ENCODE measurements at regions not wholly inside any gene's neighbourhood (a gene's known extent, or its start where the extent isn't known, plus 50 kb on each side); places are given as distances from the start of the nearest gene placed in this dataset.

GRCh38 chr2:52880872-52881271, 886.7 kb upstream of the CHAC2 start:
- no peaks in the 10 kb centered on the region for H3K4me1 ChIP-seq
- H3K36me3 ChIP-seq (ENCODE audit: insufficient read depth in 1 of 2, low read depth in 1 of 2) = no peaks in the 10 kb centered on the region
- ATAC-seq (no peak), DNase-seq (no peak)
- WGBS, 3 donors = 42 to 47% (median 45%) methylated on average over 3 of the region's 3 CpGs
- H3K27ac ChIP-seq = no peak overlapping the region
- TF ChIP-seq, protein P1, sequence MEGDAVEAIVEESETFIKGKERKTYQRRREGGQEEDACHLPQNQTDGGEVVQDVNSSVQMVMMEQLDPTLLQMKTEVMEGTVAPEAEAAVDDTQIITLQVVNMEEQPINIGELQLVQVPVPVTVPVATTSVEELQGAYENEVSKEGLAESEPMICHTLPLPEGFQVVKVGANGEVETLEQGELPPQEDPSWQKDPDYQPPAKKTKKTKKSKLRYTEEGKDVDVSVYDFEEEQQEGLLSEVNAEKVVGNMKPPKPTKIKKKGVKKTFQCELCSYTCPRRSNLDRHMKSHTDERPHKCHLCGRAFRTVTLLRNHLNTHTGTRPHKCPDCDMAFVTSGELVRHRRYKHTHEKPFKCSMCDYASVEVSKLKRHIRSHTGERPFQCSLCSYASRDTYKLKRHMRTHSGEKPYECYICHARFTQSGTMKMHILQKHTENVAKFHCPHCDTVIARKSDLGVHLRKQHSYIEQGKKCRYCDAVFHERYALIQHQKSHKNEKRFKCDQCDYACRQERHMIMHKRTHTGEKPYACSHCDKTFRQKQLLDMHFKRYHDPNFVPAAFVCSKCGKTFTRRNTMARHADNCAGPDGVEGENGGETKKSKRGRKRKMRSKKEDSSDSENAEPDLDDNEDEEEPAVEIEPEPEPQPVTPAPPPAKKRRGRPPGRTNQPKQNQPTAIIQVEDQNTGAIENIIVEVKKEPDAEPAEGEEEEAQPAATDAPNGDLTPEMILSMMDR (IDR thresholded peaks at IDR 0.05) = no peak
- no peak overlapping the region for H3K4me3 ChIP-seq
- no peaks in the 10 kb centered on the region for H3K27me3 ChIP-seq (ENCODE audit: insufficient read depth in 3 of 3, low read length in 2 of 3)
- intact Hi-C loops (cut with DNase I) = no loop called here
- H3K9me3 ChIP-seq = no peaks in the 10 kb centered on the region

DNA sequence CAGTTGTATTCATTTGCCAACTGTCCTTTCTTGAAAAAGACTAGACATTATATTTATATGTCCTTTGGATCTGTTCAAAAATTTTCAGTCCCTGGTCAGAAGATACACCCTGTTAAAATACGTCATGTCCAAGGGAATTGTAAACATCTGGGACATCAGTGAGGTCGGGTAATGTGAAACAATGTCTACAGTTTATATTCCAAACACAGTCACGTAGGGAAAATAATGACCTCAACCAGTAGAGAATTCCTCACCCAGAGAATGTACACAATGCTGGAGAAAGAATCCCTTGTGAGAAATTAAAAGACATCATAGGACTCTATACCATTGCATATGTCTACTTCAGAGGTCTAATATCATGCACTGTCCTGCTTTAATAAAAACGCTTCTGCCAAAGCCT, 888.0 kb upstream of the CHAC2 start:
- ATAC-seq (no peak), DNase-seq (no peak)
- H3K36me3 ChIP-seq (ENCODE audit: insufficient read depth in 1 of 2, low read depth in 1 of 2) = no peaks in the 10 kb centered on the region
- H3K4me1 ChIP-seq = no peaks in the 10 kb centered on the region
- no peaks in the 10 kb centered on the region for H3K9me3 ChIP-seq
- no peaks in the 10 kb centered on the region for H3K27me3 ChIP-seq (ENCODE audit: insufficient read depth in 3 of 3, low read length in 2 of 3)
- no peak overlapping the region for H3K4me3 ChIP-seq
- intact Hi-C loops (cut with DNase I) = no loop called here
- H3K27ac ChIP-seq = no peak overlapping the region
- TF ChIP-seq, protein P1 (IDR thresholded peaks at IDR 0.05) = no peak
- 57 to 69% (median 63%) methylated on average over 4 of the region's 4 CpGs for WGBS, 3 donors

GRCh38 chr2:52877703-52878102, 889.9 kb upstream of the CHAC2 start:
- TF ChIP-seq, protein P1 (IDR thresholded peaks at IDR 0.05) = no peak

GRCh38 chr2:52874466-52875106, 893.0 kb upstream of the CHAC2 start:
- intact Hi-C loops (cut with DNase I) = no loop called here
- H3K27me3 ChIP-seq (ENCODE audit: insufficient read depth in 3 of 3, low read length in 2 of 3) = no peaks in the 10 kb centered on the region
- no peak for ATAC-seq
- no peak for DNase-seq
- H3K4me3 ChIP-seq = no peak overlapping the region
- no peaks in the 10 kb centered on the region for H3K4me1 ChIP-seq
- no peak overlapping the region for H3K27ac ChIP-seq
- no peaks in the 10 kb centered on the region for H3K36me3 ChIP-seq (ENCODE audit: insufficient read depth in 1 of 2, low read depth in 1 of 2)
- 63 to 66% (median 64%) methylated on average over 6 of the region's 6 CpGs for WGBS, 3 donors
- TF ChIP-seq, protein P1 (IDR thresholded peaks at IDR 0.05) = no peak
- H3K9me3 ChIP-seq = no peaks in the 10 kb centered on the region

More at GRCh38 chr2:52877703-52878102, 889.9 kb upstream of the CHAC2 start:
- Histone ChIP-seq H3K27me3 (ENCODE audit: insufficient read depth in 3 of 3, low read length in 2 of 3) (no peaks in the 10 kb centered on the region), H3K4me3 (no peak overlapping the region), H3K36me3 (ENCODE audit: insufficient read depth in 1 of 2, low read depth in 1 of 2) (no peaks in the 10 kb centered on the region), H3K4me1 (no peaks in the 10 kb centered on the region), H3K9me3 (no peaks in the 10 kb centered on the region), H3K27ac (no peak overlapping the region)
- no peak for ATAC-seq
- WGBS, 3 donors = 88 to 100% (median 93%) methylated on average over 1 of the region's 1 CpG
- intact Hi-C loops (cut with DNase I) = no loop called here
- DNase-seq = no peak

DNA sequence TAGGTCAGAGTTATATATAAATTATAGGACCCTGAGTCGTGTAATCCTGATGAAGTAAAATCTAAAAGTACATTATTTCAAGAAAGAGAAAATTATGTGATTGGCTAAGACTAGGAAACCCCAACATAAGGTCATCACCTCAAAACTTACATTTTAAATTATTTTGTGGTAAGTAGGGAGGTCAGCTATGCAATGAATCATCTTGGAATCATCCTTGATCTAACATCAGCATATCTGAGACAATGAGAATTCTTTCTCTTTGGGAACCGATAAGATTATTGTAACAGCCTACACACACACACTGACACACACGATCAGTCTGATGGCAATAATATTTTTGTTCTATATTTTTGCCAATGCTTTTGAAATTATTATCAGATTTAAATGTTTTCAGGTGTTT, 904.8 kb upstream of the CHAC2 start:
- intact Hi-C loops (cut with DNase I) = no loop called here
- Histone ChIP-seq H3K4me1 (no peaks in the 10 kb centered on the region), H3K36me3 (ENCODE audit: insufficient read depth in 1 of 2, low read depth in 1 of 2) (no peaks in the 10 kb centered on the region), H3K27ac (no peak overlapping the region), H3K27me3 (ENCODE audit: insufficient read depth in 3 of 3, low read length in 2 of 3) (no peaks in the 10 kb centered on the region), H3K4me3 (no peak overlapping the region), H3K9me3 (no peaks in the 10 kb centered on the region)
- no peak for DNase-seq
- no peak for ATAC-seq
- TF ChIP-seq, protein P1 (IDR thresholded peaks at IDR 0.05) = no peak
- 75 to 85% (median 80%) methylated on average over 3 of the region's 3 CpGs for WGBS, 3 donors

Data from psoas muscle (tissue), 7 donors.